Pancreas (tissue), 10 donors: ENCODE measurements at regions not wholly inside any gene's neighbourhood (a gene's known extent, or its start where the extent isn't known, plus 50 kb on each side); places are given as distances from the start of the nearest gene placed in this dataset.

Experiments
- ATAC-seq, 4 donors: fragments of 200-7000 bp; cut with Tn5 transposase; one replicate each; pipeline versions ENCODE4 v1.8.0 to v1.9.1; 2020; ENCODE audit warnings: mild to moderate bottlenecking in 4 of 4, moderate library complexity in 4 of 4
- DNase-seq, 6 donors: peaks; one replicate each; pipeline ENCODE4 v3.0.0-alpha.2; 2020
- FAIRE-seq: peaks from 2 replicates; lab custom pipeline; 2012; peaks lifted over from hg19 to GRCh38; lab: Jason Lieb, UNC
- H3K27ac ChIP-seq, 4 donors: fragments of 200-600 bp; sonication (generic); 1 replicate in 3 of 4; 2 replicates in 1 of 4; pipeline versions ENCODE4 v1.5.0 to v1.8.0; 2020
- H3K27me3 ChIP-seq, 4 donors: fragments of 200-600 bp; one replicate each; pipeline ENCODE4 v1.8.0; 2021
- H3K36me3 ChIP-seq, 3 donors: fragments of 200-600 bp; sonication (generic) in 1 of 3; one replicate each; pipeline versions ENCODE4 v1.5.0 to v1.8.0; 2020 to 2021
- H3K4me1 ChIP-seq, 3 donors: fragments of 200-600 bp; one replicate each; pipeline ENCODE4 v1.8.0; 2021
- H3K4me3 ChIP-seq, 4 donors: fragments of 200-600 bp; sonication (generic) in 2 of 4; one replicate each; pipeline versions ENCODE4 v1.5.0 to v1.8.0; 2020 to 2021
- H3K9me3 ChIP-seq, 4 donors: fragments of 200-600 bp; one replicate each; pipeline ENCODE4 v1.8.0; 2021
- WGBS, 2 donors: extraction: QIAGEN DNeasy Blood & Tissue Kit; methylation state at CpG; one replicate each; pipeline ENCODE4 v1.1.7; 2013; 5-methylcytosine and 5-hydroxymethylcytosine counted together
- intact Hi-C, 3 donors: fragments of 100-400 bp; cut with DNase I; formaldehyde crosslinking; loops; one replicate each; pipeline versions ENCODE4 v1.11.1 to v1.14.2; 2022
- TF ChIP-seq, protein P1 (sequence below), 4 donors: fragments of 200-600 bp; sonication (generic) in 3 of 4; IDR thresholded peaks; one replicate each; pipeline versions ENCODE4 v1.5.0 to v1.8.0; 2021; ENCODE audit warnings: antibody characterized with exemption in 4 of 4
- donor health status: healthy with polysubstance abuse.
- donor health status: DM: no; HTN: no; CAD: no; lungs with moderate emphysema.
- donor health status: DM: no; HTN: no; CAD: no.
- donor health status: control.
- donor health status: control.
- donor health status: Bipolar disorder and iron deficiency.
- donor health status: DM: yes; HTN: yes; CAD: no.
- donor health status: DM: no; HTN: no; CAD: no.
- donor health status: DM: no; HTN: no; CAD: no.
- donor health status: DM: yes; HTN: yes; CAD: no.

DNA sequence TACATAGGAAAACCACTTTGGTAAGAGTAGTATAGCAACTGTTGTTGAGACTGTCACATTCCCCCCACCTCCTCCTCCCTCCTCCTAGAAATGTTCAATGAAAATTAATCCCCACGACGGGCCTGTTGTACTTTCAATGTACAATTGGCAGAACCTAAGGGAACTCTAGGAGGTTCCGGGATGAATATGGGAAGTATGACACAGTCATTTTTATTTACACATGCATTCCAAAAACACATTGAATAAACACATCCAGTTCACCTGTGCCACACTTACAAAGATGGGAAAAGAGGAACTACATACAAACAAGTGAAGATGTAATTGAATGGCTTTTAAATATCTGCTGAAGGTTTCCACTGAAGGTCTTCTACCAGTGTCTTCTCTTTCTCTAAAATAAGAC is 144.4 kb upstream of the NBPF11 start:
- DNase-seq (no peak), FAIRE-seq (no peak), ATAC-seq (no peak)
- TF ChIP-seq, protein P1, sequence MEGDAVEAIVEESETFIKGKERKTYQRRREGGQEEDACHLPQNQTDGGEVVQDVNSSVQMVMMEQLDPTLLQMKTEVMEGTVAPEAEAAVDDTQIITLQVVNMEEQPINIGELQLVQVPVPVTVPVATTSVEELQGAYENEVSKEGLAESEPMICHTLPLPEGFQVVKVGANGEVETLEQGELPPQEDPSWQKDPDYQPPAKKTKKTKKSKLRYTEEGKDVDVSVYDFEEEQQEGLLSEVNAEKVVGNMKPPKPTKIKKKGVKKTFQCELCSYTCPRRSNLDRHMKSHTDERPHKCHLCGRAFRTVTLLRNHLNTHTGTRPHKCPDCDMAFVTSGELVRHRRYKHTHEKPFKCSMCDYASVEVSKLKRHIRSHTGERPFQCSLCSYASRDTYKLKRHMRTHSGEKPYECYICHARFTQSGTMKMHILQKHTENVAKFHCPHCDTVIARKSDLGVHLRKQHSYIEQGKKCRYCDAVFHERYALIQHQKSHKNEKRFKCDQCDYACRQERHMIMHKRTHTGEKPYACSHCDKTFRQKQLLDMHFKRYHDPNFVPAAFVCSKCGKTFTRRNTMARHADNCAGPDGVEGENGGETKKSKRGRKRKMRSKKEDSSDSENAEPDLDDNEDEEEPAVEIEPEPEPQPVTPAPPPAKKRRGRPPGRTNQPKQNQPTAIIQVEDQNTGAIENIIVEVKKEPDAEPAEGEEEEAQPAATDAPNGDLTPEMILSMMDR (IDR thresholded peaks at IDR 0.05): no peak
- H3K4me1 ChIP-seq: no peaks in the 10 kb centered on the region
- H3K9me3 ChIP-seq: no peaks in the 10 kb centered on the region
- WGBS, 2 donors: 73 to 74% methylated on average over 3 of the region's 3 CpGs
- no peaks in the 10 kb centered on the region for H3K27me3 ChIP-seq
- H3K4me3 ChIP-seq: no peak overlapping the region
- H3K27ac ChIP-seq: no peak overlapping the region
- intact Hi-C loops: no loop called here
- no peaks in the 10 kb centered on the region for H3K36me3 ChIP-seq

DNA sequence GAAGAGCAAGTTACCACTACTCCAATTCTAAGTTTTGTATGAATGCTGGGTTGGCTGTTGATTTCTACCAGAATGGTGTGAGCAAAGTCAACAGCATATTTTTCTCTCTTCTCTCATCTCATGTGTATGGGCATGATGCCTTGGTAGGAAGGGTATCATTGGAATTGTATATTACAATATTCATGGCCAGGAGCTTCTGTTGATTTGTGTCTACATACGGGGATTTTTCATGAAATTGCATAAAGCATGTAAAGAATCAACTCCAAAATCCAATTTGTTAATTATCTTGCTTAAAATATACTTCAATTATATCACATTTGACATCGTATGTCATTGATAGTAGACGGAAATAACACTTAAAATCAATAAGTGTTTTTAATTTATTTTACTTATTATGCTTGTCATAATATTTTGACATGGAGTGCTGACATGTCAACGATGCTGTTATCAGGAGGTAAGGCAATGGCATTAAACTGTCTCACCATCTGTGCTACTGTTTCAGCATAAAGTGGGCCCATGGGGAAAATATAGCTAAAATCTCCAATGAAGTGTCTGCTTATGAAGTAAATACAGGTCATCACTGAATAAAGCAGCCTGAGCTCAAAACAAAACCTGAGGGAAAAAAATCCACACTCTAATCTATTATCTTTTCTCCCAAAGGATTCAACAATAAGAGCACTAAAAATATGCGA is 142.2 kb upstream of the NBPF11 start:
- no peaks in the 10 kb centered on the region for H3K4me1 ChIP-seq
- ATAC-seq: no peak
- no peak for DNase-seq
- WGBS, 2 donors: 53 to 57% methylated on average over 5 of the region's 5 CpGs
- no peak overlapping the region for H3K27ac ChIP-seq
- H3K9me3 ChIP-seq: no peaks in the 10 kb centered on the region
- no peaks in the 10 kb centered on the region for H3K36me3 ChIP-seq
- TF ChIP-seq, protein P1 (IDR thresholded peaks at IDR 0.05): no peak
- H3K4me3 ChIP-seq: no peak overlapping the region
- no peaks in the 10 kb centered on the region for H3K27me3 ChIP-seq
- no peak for FAIRE-seq
- intact Hi-C loops: no loop called here

DNA sequence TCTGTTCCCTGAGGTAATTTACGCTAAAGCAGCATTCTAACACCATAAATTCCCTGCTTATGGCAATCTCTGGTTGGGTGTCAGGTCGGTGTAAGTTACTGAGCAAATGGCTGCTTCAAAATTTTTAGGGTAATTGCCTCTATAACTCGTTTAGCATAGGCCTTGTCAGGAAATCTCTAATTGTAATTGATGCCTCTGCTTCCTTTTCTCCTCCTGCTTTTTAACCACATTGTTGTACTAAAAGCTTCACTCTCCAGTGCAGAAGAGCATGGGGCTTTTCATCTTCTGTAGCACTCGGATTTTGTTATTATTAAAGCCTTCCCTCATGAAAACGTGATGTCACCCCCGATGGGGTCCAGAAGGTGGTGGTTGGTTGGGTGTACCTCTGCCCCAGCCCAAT is 141.6 kb upstream of the NBPF11 start:
- Histone ChIP-seq H3K4me1 (no peaks in the 10 kb centered on the region), H3K4me3 (no peak overlapping the region), H3K27me3 (no peaks in the 10 kb centered on the region), H3K27ac (no peak overlapping the region), H3K36me3 (no peaks in the 10 kb centered on the region), H3K9me3 (no peaks in the 10 kb centered on the region)
- intact Hi-C loops: no loop called here
- DNase-seq: no peak
- 59 to 76% methylated on average over 6 of the region's 6 CpGs for WGBS, 2 donors
- no peak for ATAC-seq
- FAIRE-seq: no peak
- TF ChIP-seq, protein P1 (IDR thresholded peaks at IDR 0.05): no peak

DNA sequence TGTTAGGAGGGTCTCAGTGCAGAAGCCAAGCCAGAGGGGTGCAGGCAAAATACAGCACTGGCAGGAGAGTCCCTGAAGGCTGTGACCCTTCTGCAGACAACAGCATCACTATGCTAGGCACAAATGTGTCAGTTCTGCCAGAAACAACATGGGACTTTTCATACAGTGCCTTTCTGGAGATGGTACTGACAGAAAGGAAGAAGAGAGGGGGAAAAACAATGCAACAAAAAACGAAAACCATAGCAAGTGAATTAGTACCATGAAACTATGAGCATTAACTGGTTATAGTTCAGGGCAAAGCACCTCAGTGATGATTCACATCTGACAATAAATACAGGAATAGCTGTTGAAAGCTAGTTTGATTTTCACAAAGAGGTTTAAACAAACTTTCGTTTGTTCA is 140.8 kb upstream of the NBPF11 start:
- ATAC-seq: no peak
- DNase-seq: no peak
- no peaks in the 10 kb centered on the region for H3K9me3 ChIP-seq
- H3K27me3 ChIP-seq: no peaks in the 10 kb centered on the region
- no peak for FAIRE-seq
- H3K4me1 ChIP-seq: no peaks in the 10 kb centered on the region
- TF ChIP-seq, protein P1 (IDR thresholded peaks at IDR 0.05): no peak
- intact Hi-C loops: no loop called here
- H3K36me3 ChIP-seq: no peaks in the 10 kb centered on the region
- no peak overlapping the region for H3K27ac ChIP-seq
- 54 to 59% methylated on average over 2 of the region's 2 CpGs for WGBS, 2 donors
- H3K4me3 ChIP-seq: no peak overlapping the region

DNA sequence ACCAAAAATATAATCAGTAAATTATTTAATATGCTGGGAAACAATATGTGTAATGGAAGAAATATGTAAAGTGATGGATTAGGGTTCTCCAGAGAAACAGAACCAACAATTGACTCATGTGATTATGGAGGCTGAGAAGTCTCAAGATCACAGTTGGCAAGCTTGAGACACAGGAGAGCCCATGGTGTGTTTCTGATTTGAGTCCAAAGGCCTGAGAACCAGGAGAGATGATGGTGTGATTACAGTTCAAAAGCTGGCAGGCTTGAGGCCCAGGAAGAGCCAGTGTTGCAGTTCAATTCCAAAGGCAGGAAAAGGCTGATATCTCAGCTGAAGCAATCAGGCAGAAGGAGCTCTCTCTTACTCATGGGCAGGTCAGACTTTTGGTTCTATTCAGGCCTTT is 138.8 kb upstream of the NBPF11 start:
- Histone ChIP-seq H3K36me3 (no peaks in the 10 kb centered on the region), H3K9me3 (no peaks in the 10 kb centered on the region), H3K27me3 (peaks cover 0 to 5% (median 0%) of the 10 kb centered on the region in 4 donors), H3K4me1 (no peaks in the 10 kb centered on the region), H3K27ac (no peak overlapping the region), H3K4me3 (no peak overlapping the region)
- no peak for ATAC-seq
- TF ChIP-seq, protein P1 (IDR thresholded peaks at IDR 0.05): no peak
- intact Hi-C loops: no loop called here
- no peak for FAIRE-seq
- no peak for DNase-seq
